GM21737 (cell line): ENCODE measurements at regions not wholly inside any gene's neighbourhood (a gene's known extent, or its start where the extent isn't known, plus 50 kb on each side); places are given as distances from the start of the nearest gene placed in this dataset.

ENCODE experiments used
- ATAC-seq: cut with Tn5 transposase; IDR thresholded peaks from one replicate; pipeline ENCODE4 v1.9.1; 2021; ENCODE audit warnings: mild to moderate bottlenecking, moderate library complexity; ENCODE audit not compliant: unreplicated experiment

- no peak for ATAC-seq
These were observed 82.4 kb upstream of the KLF3 start for GRCh38 chr4:38581426-38582106.

GRCh38 chr4:38582445-38582844 is 81.6 kb upstream of the KLF3 start:
- ATAC-seq, result no peak

GRCh38 chr4:38582889-38583470 is 81.0 kb upstream of the KLF3 start:
- no peak for ATAC-seq

- ATAC-seq, result no peak
These were observed 78.1 kb upstream of the KLF3 start for GRCh38 chr4:38585871-38586270.

GRCh38 chr4:38587106-38587505 is 76.9 kb upstream of the KLF3 start:
- no peak for ATAC-seq

- ATAC-seq, result no peak
These were observed 74.0 kb upstream of the KLF3 start for GRCh38 chr4:38590046-38590445.

GRCh38 chr4:38591617-38592337 is 72.2 kb upstream of the KLF3 start:
- no peak for ATAC-seq

GRCh38 chr4:38598489-38598888 is 65.5 kb upstream of the KLF3 start:
- ATAC-seq, result no peak

GRCh38 chr4:38600575-38600974 is 63.4 kb upstream of the KLF3 start:
- ATAC-seq, result no peak

- ATAC-seq, result no peak
These were observed 62.6 kb upstream of the KLF3 start for GRCh38 chr4:38601244-38601915.

- ATAC-seq, result no peak
These were observed 62.1 kb upstream of the KLF3 start for GRCh38 chr4:38601916-38602291.

GRCh38 chr4:38603652-38604051 is 60.3 kb upstream of the KLF3 start:
- ATAC-seq, result no peak

GRCh38 chr4:38605181-38605752 is 58.7 kb upstream of the KLF3 start:
- no peak for ATAC-seq

GRCh38 chr4:38605753-38606586 is 58.0 kb upstream of the KLF3 start:
- ATAC-seq, result no peak

GRCh38 chr4:38606587-38606905 is 57.5 kb upstream of the KLF3 start:
- no peak for ATAC-seq

- ATAC-seq, result no peak
These were observed 54.4 kb upstream of the KLF3 start for GRCh38 chr4:38609614-38610013.

- no peak for ATAC-seq
These were observed 53.5 kb upstream of the KLF3 start for GRCh38 chr4:38610521-38610920.

- no peak for ATAC-seq
These were observed 53.0 kb upstream of the KLF3 start for GRCh38 chr4:38610966-38611431.

GRCh38 chr4:38611676-38612075 is 52.3 kb upstream of the KLF3 start:
- ATAC-seq, result no peak

- ATAC-seq, result no peak
These were observed 51.2 kb upstream of the KLF3 start for GRCh38 chr4:38612646-38613414.
